Adrenal gland (tissue), 5 donors: ENCODE measurements at regions not wholly inside any gene's neighbourhood (a gene's known extent, or its start where the extent isn't known, plus 50 kb on each side); places are given as distances from the start of the nearest gene placed in this dataset.

Experiments
- POLR2A ChIP-seq, 2 donors: fragments of 450-650 bp; IDR thresholded peaks; one replicate each; pipeline ENCODE4 v1.6.1; 2017; ENCODE audit warnings: antibody characterized with exemption in 2 of 2, mild to moderate bottlenecking in 2 of 2, moderate library complexity in 1 of 2
- TF ChIP-seq, protein P1 (sequence below), 6 experiments: fragments of 450-650 bp in 4 of 6; fragments of 200-600 bp in 2 of 6; sonication (generic) in 1 of 6; IDR thresholded peaks; 1 replicate in 5 of 6; 2 replicates in 1 of 6; pipeline versions ENCODE4 v1.5.1 to v1.8.0; 2016 to 2021; ENCODE audit warnings: antibody characterized with exemption in 6 of 6, mild to moderate bottlenecking in 2 of 6, moderate library complexity in 1 of 6
- donor health status: DM: no; HTN: no; CAD: no.

DNA sequence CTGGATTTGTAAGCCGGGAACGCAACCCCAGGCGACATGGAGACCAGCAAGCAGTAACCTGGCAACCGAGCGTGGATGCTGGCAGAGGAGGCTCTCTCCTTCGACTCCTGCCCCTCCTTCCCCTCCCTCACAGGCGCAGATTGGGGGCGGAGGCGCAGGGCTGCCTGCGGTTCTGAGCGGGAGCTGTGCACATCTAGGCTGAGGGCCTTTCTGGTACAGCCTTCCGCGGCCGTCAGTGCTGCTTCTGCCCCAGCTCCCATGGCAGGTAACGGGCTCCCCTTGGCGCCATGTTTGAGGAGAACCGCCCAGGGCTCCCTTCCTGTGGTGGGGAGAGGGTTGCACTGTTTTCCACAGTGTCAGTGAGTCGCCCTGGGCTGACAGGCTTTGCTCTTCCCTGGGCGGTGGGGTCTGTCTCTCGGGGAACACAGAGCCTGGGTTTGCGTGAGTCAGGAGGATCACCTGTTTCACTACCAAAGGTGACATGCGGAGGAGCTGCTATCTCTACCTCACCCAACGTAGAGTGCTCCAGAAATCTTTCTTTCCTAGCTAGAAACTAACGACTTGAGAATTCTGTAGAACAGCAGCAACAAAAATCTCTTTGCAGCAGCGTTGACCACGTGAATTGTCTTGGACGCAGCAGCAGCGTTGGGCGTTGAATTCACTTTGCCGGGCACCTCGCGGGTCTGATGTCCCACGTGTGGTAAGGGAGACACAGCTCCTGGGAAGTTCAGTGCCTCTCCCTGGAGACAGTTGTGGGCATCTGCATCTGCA is 154.8 kb upstream of the COBL start:
- TF ChIP-seq, protein P1, sequence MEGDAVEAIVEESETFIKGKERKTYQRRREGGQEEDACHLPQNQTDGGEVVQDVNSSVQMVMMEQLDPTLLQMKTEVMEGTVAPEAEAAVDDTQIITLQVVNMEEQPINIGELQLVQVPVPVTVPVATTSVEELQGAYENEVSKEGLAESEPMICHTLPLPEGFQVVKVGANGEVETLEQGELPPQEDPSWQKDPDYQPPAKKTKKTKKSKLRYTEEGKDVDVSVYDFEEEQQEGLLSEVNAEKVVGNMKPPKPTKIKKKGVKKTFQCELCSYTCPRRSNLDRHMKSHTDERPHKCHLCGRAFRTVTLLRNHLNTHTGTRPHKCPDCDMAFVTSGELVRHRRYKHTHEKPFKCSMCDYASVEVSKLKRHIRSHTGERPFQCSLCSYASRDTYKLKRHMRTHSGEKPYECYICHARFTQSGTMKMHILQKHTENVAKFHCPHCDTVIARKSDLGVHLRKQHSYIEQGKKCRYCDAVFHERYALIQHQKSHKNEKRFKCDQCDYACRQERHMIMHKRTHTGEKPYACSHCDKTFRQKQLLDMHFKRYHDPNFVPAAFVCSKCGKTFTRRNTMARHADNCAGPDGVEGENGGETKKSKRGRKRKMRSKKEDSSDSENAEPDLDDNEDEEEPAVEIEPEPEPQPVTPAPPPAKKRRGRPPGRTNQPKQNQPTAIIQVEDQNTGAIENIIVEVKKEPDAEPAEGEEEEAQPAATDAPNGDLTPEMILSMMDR (IDR thresholded peaks at IDR 0.05) = no peak
- TF ChIP-seq POLR2A (IDR thresholded peaks at IDR 0.05) = no peak
